Mesendoderm (in vitro differentiated cells): ENCODE measurements at regions not wholly inside any gene's neighbourhood (a gene's known extent, or its start where the extent isn't known, plus 50 kb on each side); places are given as distances from the start of the nearest gene placed in this dataset.

Source experiments
- DNase-seq: peaks from one replicate; pipeline ENCODE4 v3.0.0; 2013
- H2AK5ac ChIP-seq: 2 replicates; pipeline ENCODE4 v1.6.1; 2013; ENCODE audit warnings: low read length, inconsistent platforms
- H2BK120ac ChIP-seq: 2 replicates; pipeline ENCODE4 v1.6.1; 2013; ENCODE audit warnings: low read depth, mild to moderate bottlenecking, low read length, moderate library complexity, mixed read lengths
- H2BK15ac ChIP-seq: replicated peaks from 2 replicates; pipeline ENCODE4 v1.6.1; 2013; ENCODE audit warnings: low read depth, mild to moderate bottlenecking, moderate library complexity
- H2BK5ac ChIP-seq: 2 replicates; pipeline ENCODE4 v1.6.1; 2013; ENCODE audit warnings: low read length, inconsistent platforms
- H3K18ac ChIP-seq: 2 replicates; pipeline ENCODE4 v1.6.1; 2013; ENCODE audit warnings: mild to moderate bottlenecking, low read length, mixed read lengths
- H3K23ac ChIP-seq: one replicate; pipeline ENCODE4 v1.6.1; 2013; ENCODE audit warnings: low read length
- H3K27ac ChIP-seq: 2 replicates; pipeline ENCODE4 v1.5.1; 2013; ENCODE audit warnings: low read depth, mild to moderate bottlenecking, inconsistent platforms, low read length, moderate library complexity
- H3K27me3 ChIP-seq: 2 replicates; pipeline ENCODE4 v1.6.1; 2013; ENCODE audit warnings: low read length, control low read depth, mild to moderate bottlenecking, inconsistent platforms; ENCODE audit not compliant: insufficient read depth, poor library complexity
- H3K36me3 ChIP-seq: 2 replicates; pipeline ENCODE4 v1.6.1; 2013; ENCODE audit warnings: low read length, inconsistent platforms; ENCODE audit not compliant: control insufficient read depth, insufficient read depth
- H3K4ac ChIP-seq: one replicate; pipeline ENCODE4 v1.6.1; 2013; ENCODE audit warnings: low read depth, mild to moderate bottlenecking, low read length, moderate library complexity
- H3K4me1 ChIP-seq: 2 replicates; pipeline ENCODE4 v1.6.1; 2013; ENCODE audit warnings: low read depth, low read length, inconsistent platforms; ENCODE audit not compliant: control insufficient read depth
- H3K4me2 ChIP-seq: 2 replicates; pipeline ENCODE4 v1.6.1; 2013; ENCODE audit warnings: low read length
- H3K4me3 ChIP-seq: 2 replicates; pipeline ENCODE4 v1.5.1; 2013; ENCODE audit warnings: mild to moderate bottlenecking, low read length
- H3K56ac ChIP-seq: one replicate; pipeline ENCODE4 v1.6.1; 2013; ENCODE audit warnings: low read length
- H3K79me1 ChIP-seq: 2 replicates; pipeline ENCODE4 v1.6.1; 2013; ENCODE audit warnings: low read length, inconsistent platforms
- H3K79me2 ChIP-seq: 2 replicates; pipeline ENCODE4 v1.6.1; 2013; ENCODE audit warnings: mild to moderate bottlenecking, low read length; ENCODE audit not compliant: control insufficient read depth, insufficient read depth
- H3K9ac ChIP-seq: 2 replicates; pipeline ENCODE4 v1.6.1; 2013; ENCODE audit warnings: low read length, inconsistent platforms
- H4K5ac ChIP-seq: one replicate; pipeline ENCODE4 v1.6.1; 2013; ENCODE audit warnings: low read length
- H4K8ac ChIP-seq: one replicate; pipeline ENCODE4 v1.6.1; 2013; ENCODE audit warnings: low read depth, mild to moderate bottlenecking, control low read depth, low read length, moderate library complexity
- WGBS: extraction: QIAGEN DNeasy Blood & Tissue Kit; methylation state at CpG from one replicate; pipeline ENCODE4 v1.1.7; 2013; ENCODE audit warnings: low lambda C conversion rate, missing lambda C conversion rate; ENCODE audit not compliant: insufficient coverage; ENCODE audit errors: extremely low coverage; 5-methylcytosine and 5-hydroxymethylcytosine counted together

DNA sequence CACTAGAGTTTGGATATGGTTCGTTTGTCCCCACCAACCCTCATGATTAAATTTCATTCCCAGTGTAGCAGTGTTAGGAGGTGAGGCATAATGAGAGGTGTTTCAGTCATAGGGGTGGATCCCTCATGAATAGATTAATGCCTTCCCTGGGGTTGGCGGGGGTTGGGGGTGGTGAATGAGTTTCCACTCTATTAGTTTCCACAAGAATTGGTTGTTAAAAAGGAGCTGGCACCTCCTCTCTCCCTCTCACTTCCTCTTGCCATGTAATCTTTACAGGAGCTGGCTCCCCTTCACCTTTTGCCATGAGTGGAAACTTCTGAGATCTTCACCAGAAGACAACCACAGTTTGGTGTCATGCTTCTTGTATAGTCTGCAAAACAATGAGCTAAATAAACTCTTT is 333.7 kb downstream of the ENC1 start:
- H3K4me2 ChIP-seq: no peak overlapping the region
- no peaks in the 10 kb centered on the region for H3K79me2 ChIP-seq
- H3K27me3 ChIP-seq: no peaks in the 10 kb centered on the region
- no peak overlapping the region for H2AK5ac ChIP-seq
- H3K4me3 ChIP-seq: no peak overlapping the region
- H2BK5ac ChIP-seq: no peak overlapping the region
- no peak overlapping the region for H3K56ac ChIP-seq
- no peak overlapping the region for H4K5ac ChIP-seq
- no CpG with 5 or more reads among the region's 2 CpGs for WGBS
- DNase-seq: no peak
- H3K27ac ChIP-seq: no peak overlapping the region
- no peak overlapping the region for H2BK15ac ChIP-seq
- H3K79me1 ChIP-seq: no peaks in the 10 kb centered on the region
- H3K23ac ChIP-seq: no peak overlapping the region
- H3K4ac ChIP-seq: no peak overlapping the region
- no peak overlapping the region for H2BK120ac ChIP-seq
- H4K8ac ChIP-seq: no peak overlapping the region
- no peak overlapping the region for H3K9ac ChIP-seq
- H3K36me3 ChIP-seq: no peaks in the 10 kb centered on the region
- no peaks in the 10 kb centered on the region for H3K4me1 ChIP-seq
- H3K18ac ChIP-seq: no peak overlapping the region

DNA sequence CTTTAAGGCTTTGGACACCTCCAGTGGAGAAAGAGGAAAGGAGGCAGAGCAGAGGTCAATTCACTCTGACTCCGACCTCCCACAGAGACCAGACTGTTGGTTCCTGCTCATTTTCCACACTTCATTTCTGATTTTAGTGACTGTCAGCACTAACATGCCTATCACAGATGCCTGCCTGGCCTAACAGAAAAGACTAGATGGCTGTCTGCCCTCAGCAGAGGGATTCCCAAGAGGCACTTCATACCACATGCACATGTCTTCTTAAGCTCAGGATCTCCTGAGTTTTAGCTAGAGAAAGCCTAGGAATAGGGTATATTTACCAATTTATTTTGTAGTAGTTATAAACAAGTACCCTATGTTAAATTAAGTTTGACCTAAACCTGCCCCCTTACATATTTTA is 336.0 kb downstream of the ENC1 start:
- no peaks in the 10 kb centered on the region for H3K4me1 ChIP-seq
- no peak for DNase-seq
- no peaks in the 10 kb centered on the region for H3K79me1 ChIP-seq
- H4K8ac ChIP-seq: no peak overlapping the region
- H3K4me3 ChIP-seq: no peak overlapping the region
- no peak overlapping the region for H3K27ac ChIP-seq
- WGBS: no CpG with 5 or more reads among the region's 1 CpG
- no peak overlapping the region for H3K23ac ChIP-seq
- no peaks in the 10 kb centered on the region for H3K36me3 ChIP-seq
- peak overlapping the region; percentile 85 for H4K5ac ChIP-seq
- H2BK5ac ChIP-seq: no peak overlapping the region
- no peak overlapping the region for H3K4ac ChIP-seq
- no peaks in the 10 kb centered on the region for H3K27me3 ChIP-seq
- H2AK5ac ChIP-seq: no peak overlapping the region
- H3K56ac ChIP-seq: no peak overlapping the region
- no peak overlapping the region for H2BK120ac ChIP-seq
- no peaks in the 10 kb centered on the region for H3K79me2 ChIP-seq
- no peak overlapping the region for H3K9ac ChIP-seq
- no peak overlapping the region for H3K4me2 ChIP-seq
- no peak overlapping the region for H2BK15ac ChIP-seq
- H3K18ac ChIP-seq: no peak overlapping the region

- no CpG with 5 or more reads among the region's 3 CpGs for WGBS
- no peak overlapping the region for H3K4me3 ChIP-seq
Measured at GRCh38 chr5:74303578-74303977, 336.9 kb downstream of the ENC1 start.

GRCh38 chr5:74301576-74301975 is 339.0 kb downstream of the ENC1 start:
- no peaks in the 10 kb centered on the region for H3K27me3 ChIP-seq
- H3K4me3 ChIP-seq: no peak overlapping the region
- no peak overlapping the region for H3K4me2 ChIP-seq
- no peaks in the 10 kb centered on the region for H3K79me1 ChIP-seq
- no peak overlapping the region for H2BK120ac ChIP-seq
- no peak overlapping the region for H3K9ac ChIP-seq
- H4K5ac ChIP-seq: no peak overlapping the region
- no peak overlapping the region for H2BK15ac ChIP-seq
- no peak overlapping the region for H3K23ac ChIP-seq
- no peak for DNase-seq
- H3K56ac ChIP-seq: no peak overlapping the region
- H3K27ac ChIP-seq: no peak overlapping the region
- H2BK5ac ChIP-seq: no peak overlapping the region
- H3K4me1 ChIP-seq: no peaks in the 10 kb centered on the region
- no peak overlapping the region for H2AK5ac ChIP-seq
- no peaks in the 10 kb centered on the region for H3K36me3 ChIP-seq
- H3K18ac ChIP-seq: no peak overlapping the region
- H4K8ac ChIP-seq: no peak overlapping the region
- no peak overlapping the region for H3K4ac ChIP-seq
- H3K79me2 ChIP-seq: no peaks in the 10 kb centered on the region

More at GRCh38 chr5:74303578-74303977, 336.9 kb downstream of the ENC1 start:
- H3K4me1 ChIP-seq: no peaks in the 10 kb centered on the region
- no peaks in the 10 kb centered on the region for H3K79me2 ChIP-seq
- no peak overlapping the region for H3K18ac ChIP-seq
- H3K27me3 ChIP-seq: no peaks in the 10 kb centered on the region
- no peaks in the 10 kb centered on the region for H3K79me1 ChIP-seq
- H4K5ac ChIP-seq: no peak overlapping the region
- DNase-seq: no peak
- no peaks in the 10 kb centered on the region for H3K36me3 ChIP-seq
- no peak overlapping the region for H2BK120ac ChIP-seq
- H2BK5ac ChIP-seq: no peak overlapping the region
- no peak overlapping the region for H3K4ac ChIP-seq
- peak overlapping the region; percentile 57 for H2BK15ac ChIP-seq
- H3K4me2 ChIP-seq: no peak overlapping the region
- H3K56ac ChIP-seq: no peak overlapping the region
- no peak overlapping the region for H3K9ac ChIP-seq
- no peak overlapping the region for H3K23ac ChIP-seq
- no peak overlapping the region for H2AK5ac ChIP-seq
- no peak overlapping the region for H4K8ac ChIP-seq
- no peak overlapping the region for H3K27ac ChIP-seq

DNA sequence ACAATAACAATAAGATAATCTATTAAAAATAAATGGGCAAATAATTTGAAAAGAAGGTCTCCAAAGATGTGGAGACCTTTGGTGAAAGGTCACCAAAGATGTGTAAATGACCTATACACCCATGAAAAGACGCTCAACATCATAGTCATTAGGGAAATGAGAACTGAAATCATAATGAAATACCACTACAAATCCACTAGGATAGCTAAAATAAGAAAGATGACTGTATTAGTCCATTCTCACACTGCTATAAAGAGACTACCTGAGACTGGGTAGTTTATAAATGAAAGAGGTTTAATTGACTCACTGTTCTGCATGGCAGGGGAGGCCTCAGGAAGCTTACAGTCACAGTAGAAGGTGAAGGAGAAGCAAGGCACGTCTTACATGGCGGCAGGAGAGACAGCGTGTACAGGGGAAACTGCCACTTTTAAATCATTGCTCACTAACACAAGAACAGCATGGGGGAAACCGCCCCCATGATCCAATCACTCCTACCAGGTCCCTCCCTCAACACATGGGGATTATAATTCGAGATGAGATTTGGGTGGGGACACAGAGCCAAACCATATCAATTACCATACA is 339.6 kb downstream of the ENC1 start:
- no CpG with 5 or more reads among the region's 6 CpGs for WGBS
- DNase-seq: no peak

DNA sequence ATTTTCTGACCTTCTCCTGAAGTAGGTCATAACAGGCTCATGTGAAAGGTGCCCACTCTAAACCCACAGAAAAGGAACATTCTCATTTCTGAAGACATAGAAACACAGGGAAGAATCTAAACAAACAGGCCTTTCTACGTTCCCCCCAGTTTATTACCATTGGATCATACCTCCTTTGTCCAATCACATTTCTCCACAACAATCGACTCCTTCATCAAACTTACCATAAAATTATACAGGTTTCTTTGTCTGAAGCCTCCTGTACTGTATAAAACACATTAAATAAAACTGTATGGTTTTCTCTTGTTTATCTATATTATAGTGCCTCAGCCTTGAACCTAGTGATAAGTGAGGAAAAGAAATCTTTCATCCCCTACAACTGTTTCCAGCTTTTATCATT is 340.7 kb downstream of the ENC1 start:
- H3K4me2 ChIP-seq: no peak overlapping the region
- H3K27ac ChIP-seq: no peak overlapping the region
- H2AK5ac ChIP-seq: no peak overlapping the region
- H2BK5ac ChIP-seq: no peak overlapping the region
- no peaks in the 10 kb centered on the region for H3K4me1 ChIP-seq
- H3K18ac ChIP-seq: no peak overlapping the region
- no peaks in the 10 kb centered on the region for H3K79me1 ChIP-seq
- peak overlapping the region; percentile 39 for H4K8ac ChIP-seq
- H3K27me3 ChIP-seq: no peaks in the 10 kb centered on the region
- H3K4me3 ChIP-seq: no peak overlapping the region
- WGBS: 100% methylated on average over 1 of the region's 2 CpGs
- H3K9ac ChIP-seq: no peak overlapping the region
- H2BK15ac ChIP-seq: no peak overlapping the region
- no peak overlapping the region for H3K4ac ChIP-seq
- no peak overlapping the region for H3K56ac ChIP-seq
- no peak overlapping the region for H3K23ac ChIP-seq
- no peaks in the 10 kb centered on the region for H3K36me3 ChIP-seq
- no peaks in the 10 kb centered on the region for H3K79me2 ChIP-seq
- no peak for DNase-seq
- no peak overlapping the region for H2BK120ac ChIP-seq
- H4K5ac ChIP-seq: no peak overlapping the region

More for the DNA sequence above, 339.6 kb downstream of the ENC1 start:
- H4K8ac ChIP-seq: no peak overlapping the region
- H3K79me1 ChIP-seq: no peaks in the 10 kb centered on the region
- H3K18ac ChIP-seq: no peak overlapping the region
- no peak overlapping the region for H3K56ac ChIP-seq
- no peaks in the 10 kb centered on the region for H3K27me3 ChIP-seq
- no peak overlapping the region for H3K4me3 ChIP-seq
- H3K36me3 ChIP-seq: no peaks in the 10 kb centered on the region
- H2BK15ac ChIP-seq: no peak overlapping the region
- H2BK5ac ChIP-seq: no peak overlapping the region
- H3K27ac ChIP-seq: no peak overlapping the region
- H3K23ac ChIP-seq: no peak overlapping the region
- H3K4ac ChIP-seq: no peak overlapping the region
- no peak overlapping the region for H3K4me2 ChIP-seq
- H3K4me1 ChIP-seq: no peaks in the 10 kb centered on the region
- H2BK120ac ChIP-seq: no peak overlapping the region
- no peak overlapping the region for H2AK5ac ChIP-seq
- no peaks in the 10 kb centered on the region for H3K79me2 ChIP-seq
- H3K9ac ChIP-seq: no peak overlapping the region
- H4K5ac ChIP-seq: no peak overlapping the region
